GM19238 (cell line): ENCODE measurements at regions not wholly inside any gene's neighbourhood (a gene's known extent, or its start where the extent isn't known, plus 50 kb on each side); places are given as distances from the start of the nearest gene placed in this dataset.

Experiments
- DNase-seq: peaks from one replicate; pipeline ENCODE4 v3.0.0; 2011; ENCODE audit warnings: low spot score; ENCODE audit not compliant: insufficient read length

- DNase-seq: no peak
Measured at GRCh38 chr15:46701896-46702295, 1015.4 kb upstream of the SEMA6D start.

GRCh38 chr15:46703020-46703861 lies 1014.1 kb upstream of the SEMA6D start:
- no peak for DNase-seq

- DNase-seq: no peak
Measured at GRCh38 chr15:46703871-46704637, 1013.3 kb upstream of the SEMA6D start.

DNA sequence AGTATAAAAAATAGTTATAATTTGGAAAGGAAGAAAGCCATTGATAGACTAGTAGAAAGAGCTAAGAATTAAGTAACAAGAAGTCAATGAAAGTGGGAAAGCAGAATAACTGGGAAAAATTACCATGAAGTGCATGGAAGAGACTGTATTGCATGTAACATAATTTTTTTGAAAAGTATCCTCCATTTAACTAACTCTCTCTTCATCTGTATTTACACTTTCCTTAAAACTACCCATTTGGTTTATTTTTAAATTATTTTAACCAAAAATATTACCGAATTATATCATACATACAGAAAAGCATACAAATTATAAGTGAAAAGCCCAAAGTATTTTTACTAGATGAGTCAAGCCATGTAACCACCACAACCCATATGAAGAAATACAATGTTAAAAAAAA lies 1009.9 kb upstream of the SEMA6D start:
- DNase-seq: no peak

DNA sequence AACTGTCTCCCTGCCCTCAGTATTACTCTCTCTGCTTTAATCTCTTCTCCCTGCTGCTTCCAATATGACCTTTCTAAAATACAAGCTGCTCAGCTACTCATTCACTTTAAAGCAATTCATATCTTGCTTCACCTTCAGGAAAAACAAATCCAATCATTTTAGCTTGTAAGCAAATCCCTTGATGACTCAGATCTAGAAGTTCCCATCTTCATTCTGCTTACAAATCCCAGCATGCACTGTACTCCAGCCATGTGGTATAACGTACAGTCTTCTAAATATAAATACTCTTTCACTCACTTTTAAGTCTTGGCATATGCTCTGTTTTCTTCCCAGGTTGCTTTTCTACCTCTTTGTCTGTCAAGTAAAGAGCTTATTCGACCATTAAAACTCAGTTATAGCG lies 1009.1 kb upstream of the SEMA6D start:
- no peak for DNase-seq

- no peak for DNase-seq
Measured at GRCh38 chr15:46709460-46710083, 1007.7 kb upstream of the SEMA6D start.

DNA sequence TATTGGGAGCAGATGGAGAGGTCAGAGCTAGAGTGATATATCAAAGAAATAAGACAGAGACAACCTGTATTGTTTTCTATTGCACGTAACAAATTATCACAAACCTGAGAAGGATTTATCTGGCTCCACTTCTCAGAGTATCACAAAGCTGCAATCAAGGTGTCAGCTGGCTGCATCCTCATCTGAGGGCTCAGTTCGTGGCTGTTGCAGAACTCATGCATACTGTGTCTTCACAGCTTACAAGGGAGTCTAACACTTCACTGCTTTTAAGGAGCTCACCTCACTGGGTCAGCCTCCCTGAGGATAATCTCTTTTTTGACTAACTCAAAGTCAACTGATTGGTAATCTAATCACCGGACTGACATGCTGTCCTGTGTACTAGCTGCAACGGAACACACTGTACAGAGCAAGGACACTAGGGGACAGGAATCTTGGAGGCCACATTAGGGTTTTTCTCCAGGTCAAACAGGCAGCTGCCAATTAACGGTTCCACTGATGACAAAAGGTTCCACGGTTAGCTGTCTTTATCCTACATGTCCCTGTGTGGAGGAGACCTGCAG lies 1006.8 kb upstream of the SEMA6D start:
- DNase-seq: no peak

GRCh38 chr15:46713045-46713444 lies 1004.3 kb upstream of the SEMA6D start:
- no peak for DNase-seq

GRCh38 chr15:46714950-46715349 lies 1002.4 kb upstream of the SEMA6D start:
- no peak for DNase-seq

DNA sequence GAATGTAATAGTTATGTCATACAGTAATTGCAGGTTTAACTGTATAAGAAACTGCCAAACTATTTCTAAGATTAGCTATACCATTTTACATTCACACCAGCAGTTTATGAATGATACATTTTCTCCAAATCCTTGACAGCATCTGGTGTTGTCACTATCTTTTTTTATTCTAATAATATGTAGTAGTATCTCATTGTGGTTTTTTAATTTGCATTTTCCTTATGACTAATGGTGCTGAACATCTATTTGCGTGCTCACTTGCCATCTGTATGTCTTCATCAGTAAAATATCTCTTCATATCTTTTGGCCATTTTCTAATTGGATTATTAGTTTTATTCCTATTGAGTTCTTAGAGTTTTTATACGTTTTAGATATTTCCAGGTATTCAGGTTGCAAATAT lies 994.0 kb upstream of the SEMA6D start:
- no peak for DNase-seq

GRCh38 chr15:46732060-46732459 lies 985.2 kb upstream of the SEMA6D start:
- no peak for DNase-seq

GRCh38 chr15:46735115-46735514 lies 982.2 kb upstream of the SEMA6D start:
- DNase-seq: no peak

DNA sequence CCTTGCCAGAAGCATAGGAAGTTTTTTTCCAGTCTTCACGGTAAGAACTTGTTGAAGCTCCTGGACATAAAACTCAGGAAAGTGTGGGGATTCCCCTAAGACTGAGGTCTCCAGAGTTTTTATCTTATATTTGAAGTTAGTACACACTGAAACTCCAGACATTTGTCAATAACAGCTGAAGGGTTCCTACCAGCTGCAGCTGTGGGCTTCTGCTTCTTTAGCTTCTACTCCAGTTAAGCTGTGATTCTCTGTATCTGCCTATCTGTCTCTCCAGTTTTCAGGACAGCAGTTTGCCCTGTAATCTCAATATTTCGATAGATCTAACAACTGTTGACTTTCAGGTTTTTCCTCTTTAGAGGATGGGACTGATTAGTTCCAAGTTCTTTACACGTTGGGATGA lies 966.0 kb upstream of the SEMA6D start:
- no peak for DNase-seq

DNA sequence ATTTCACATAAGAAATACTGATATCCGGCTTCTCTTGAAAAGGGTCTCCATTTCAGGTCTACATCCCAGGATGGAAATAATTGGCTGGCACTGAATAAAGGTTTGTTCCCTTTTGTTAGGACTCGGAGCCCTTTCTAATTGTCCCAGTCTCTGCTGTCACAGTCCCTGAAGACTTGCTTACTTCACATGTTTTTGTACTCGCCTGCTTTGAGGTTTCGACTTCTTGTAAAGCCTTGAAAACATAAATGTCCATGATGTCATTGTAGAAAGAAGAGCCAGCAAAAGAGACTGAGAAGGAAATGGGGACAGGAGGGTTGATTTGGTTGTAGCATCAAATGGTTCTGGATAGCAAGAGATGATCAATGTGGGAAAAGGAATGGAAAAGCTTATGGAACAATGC lies 963.4 kb upstream of the SEMA6D start:
- DNase-seq: no peak

DNA sequence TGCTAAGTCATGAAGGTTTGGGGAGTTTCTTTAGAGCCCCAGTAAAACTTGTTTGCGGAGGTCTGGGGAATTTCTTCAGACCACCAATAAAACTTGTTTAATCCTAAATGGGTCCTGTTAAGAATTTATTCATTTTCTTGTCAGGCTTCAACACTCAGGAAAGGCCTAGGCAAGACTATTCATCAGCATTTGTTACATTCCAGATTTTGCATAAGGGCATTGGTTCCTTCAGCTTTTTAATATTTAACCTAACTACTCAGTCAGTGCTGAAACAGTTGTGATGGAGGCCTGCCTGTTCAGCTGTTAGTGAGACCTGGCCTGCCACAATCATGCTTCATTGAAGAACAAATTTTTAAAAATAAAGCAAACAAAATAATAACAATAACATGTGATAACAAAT lies 954.2 kb upstream of the SEMA6D start:
- DNase-seq: no peak

- no peak for DNase-seq
Measured at GRCh38 chr15:46764851-46765250, 952.5 kb upstream of the SEMA6D start.

GRCh38 chr15:46766021-46766420 lies 951.3 kb upstream of the SEMA6D start:
- no peak for DNase-seq

DNA sequence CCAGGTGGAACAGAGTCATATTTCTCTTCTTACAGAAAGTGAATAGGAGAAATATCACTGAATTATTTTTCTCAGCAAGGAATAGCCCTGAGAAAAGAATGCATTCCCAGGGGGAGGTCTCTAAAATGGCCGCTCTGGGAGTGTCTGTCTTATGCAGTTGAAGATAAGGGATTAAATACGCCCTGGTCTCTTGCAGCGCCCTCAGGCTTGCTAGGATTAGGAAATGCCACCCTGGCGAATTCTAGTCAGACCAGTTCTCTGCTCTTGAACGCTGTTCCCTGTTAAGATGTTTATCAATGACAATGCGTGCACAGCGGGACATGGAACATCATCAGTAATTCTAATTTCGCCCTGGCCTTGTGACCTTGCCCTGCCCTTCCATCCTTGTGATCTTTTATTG lies 949.0 kb upstream of the SEMA6D start:
- no peak for DNase-seq

DNA sequence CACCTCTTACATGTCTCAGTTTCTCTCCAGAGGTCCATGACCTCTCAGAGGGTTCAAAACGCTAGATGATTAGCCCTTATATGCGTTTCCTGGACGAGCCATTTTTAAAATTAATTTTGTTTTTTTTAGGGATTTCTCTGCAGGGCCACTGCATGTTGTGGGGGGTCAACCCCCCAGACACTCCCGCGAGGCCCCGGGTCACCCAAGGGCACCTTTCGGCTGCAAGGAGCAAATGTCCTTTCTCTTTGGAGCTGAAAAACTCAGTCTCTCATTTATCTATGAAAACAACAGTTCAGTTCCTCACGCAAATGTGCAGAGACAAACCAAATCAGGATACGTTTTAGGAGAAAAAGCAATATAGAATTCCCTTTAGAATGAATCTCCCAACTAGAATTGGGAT lies 944.3 kb upstream of the SEMA6D start:
- DNase-seq: no peak

GRCh38 chr15:46778876-46779275 lies 938.4 kb upstream of the SEMA6D start:
- DNase-seq: no peak

DNA sequence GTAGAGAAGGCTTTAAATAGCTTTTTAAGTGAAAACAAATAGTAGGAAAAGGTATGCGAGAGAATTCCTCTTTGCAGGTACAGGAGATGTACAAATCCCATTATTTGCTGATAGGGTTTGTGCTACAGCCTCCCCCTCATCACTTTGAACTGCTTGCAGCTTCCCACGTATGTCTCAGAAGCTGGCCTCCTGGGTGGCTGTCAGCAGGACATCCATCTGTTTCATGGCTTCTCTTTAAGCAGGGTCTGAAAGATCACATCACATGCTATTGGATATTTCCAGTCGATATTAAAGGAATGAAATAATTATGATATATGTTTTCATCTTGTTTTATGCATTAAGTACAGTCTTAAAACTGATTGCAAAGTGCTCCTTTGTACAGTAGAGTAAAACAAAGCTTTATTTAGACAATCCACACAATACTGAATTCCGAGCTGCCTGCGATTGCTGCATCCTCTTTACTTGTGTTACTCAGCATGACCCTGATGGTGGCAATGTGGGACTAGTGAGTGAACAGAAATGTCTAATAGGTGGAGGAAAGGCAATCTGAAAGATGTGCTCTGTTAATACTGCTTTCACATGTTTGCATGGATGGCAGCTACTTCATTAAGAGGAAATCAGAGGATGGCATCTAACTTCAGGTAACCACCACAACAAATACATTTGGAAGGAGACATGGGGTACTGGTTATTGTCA lies 930.6 kb upstream of the SEMA6D start:
- DNase-seq: no peak
